PC-9 (cell line): ENCODE measurements at regions not wholly inside any gene's neighbourhood (a gene's known extent, or its start where the extent isn't known, plus 50 kb on each side); places are given as distances from the start of the nearest gene placed in this dataset.

Source experiments
- CTCF ChIP-seq: fragments of 200-600 bp; sonication (generic); conservative IDR thresholded peaks from 2 replicates; pipeline ENCODE4 v1.6.1; 2017; ENCODE audit warnings: mixed run types, antibody characterized with exemption, mild to moderate bottlenecking, moderate library complexity
- EZH2 ChIP-seq: fragments of 200-600 bp; sonication (generic); IDR thresholded peaks from 2 replicates; pipeline ENCODE4 v1.8.0; 2017; ENCODE audit warnings: antibody characterized with exemption, low read depth

GRCh38 chr2:235343156-235343774, 150.6 kb upstream of the AGAP1 start:
- TF ChIP-seq CTCF (no peak), EZH2 (no peak)
